Parathyroid adenoma (tissue), 2 donors: ENCODE measurements at regions not wholly inside any gene's neighbourhood (a gene's known extent, or its start where the extent isn't known, plus 50 kb on each side); places are given as distances from the start of the nearest gene placed in this dataset.

ENCODE experiments used
- H2AFZ ChIP-seq: fragments of 300-600 bp; sonication (generic); one replicate; pipeline ENCODE4 v1.7.0; 2017; ENCODE audit warnings: antibody characterized with exemption, mild to moderate bottlenecking
- H3K27ac ChIP-seq: fragments of 300-600 bp; sonication (generic); one replicate; pipeline ENCODE4 v1.7.0; 2017
- H3K27me3 ChIP-seq: fragments of 300-600 bp; sonication (generic); one replicate; pipeline ENCODE4 v1.7.0; 2017; ENCODE audit warnings: low read length; ENCODE audit not compliant: control insufficient read depth, insufficient read depth
- H3K36me3 ChIP-seq: fragments of 300-600 bp; sonication (generic); one replicate; pipeline ENCODE4 v1.7.0; 2017; ENCODE audit warnings: low read length; ENCODE audit not compliant: control insufficient read depth, insufficient read depth
- H3K4me1 ChIP-seq: fragments of 300-600 bp; sonication (generic); one replicate; pipeline ENCODE4 v1.7.0; 2017; ENCODE audit warnings: control low read depth
- H3K4me2 ChIP-seq: fragments of 300-600 bp; sonication (generic); one replicate; pipeline ENCODE4 v1.7.0; 2017; ENCODE audit warnings: low read length
- H3K4me3 ChIP-seq: fragments of 300-600 bp; sonication (generic); one replicate; pipeline ENCODE4 v1.7.0; 2017; ENCODE audit warnings: low read depth, low read length
- H3K79me2 ChIP-seq: fragments of 300-600 bp; sonication (generic); one replicate; pipeline ENCODE4 v1.7.0; 2017; ENCODE audit warnings: control low read depth
- H3K9ac ChIP-seq: fragments of 300-600 bp; sonication (generic); one replicate; pipeline ENCODE4 v1.7.0; 2017; ENCODE audit warnings: mild to moderate bottlenecking
- H3K9me3 ChIP-seq: fragments of 300-600 bp; sonication (generic); one replicate; pipeline ENCODE4 v1.7.0; 2017; ENCODE audit warnings: low read length; ENCODE audit not compliant: control insufficient read depth
- CTCF ChIP-seq: fragments of 300-600 bp; sonication (generic); IDR thresholded peaks from one replicate; pipeline ENCODE4 v1.7.0; 2017; ENCODE audit warnings: antibody characterized with exemption, mild to moderate bottlenecking
- donor health status: primary hyperparathyroidism.

DNA sequence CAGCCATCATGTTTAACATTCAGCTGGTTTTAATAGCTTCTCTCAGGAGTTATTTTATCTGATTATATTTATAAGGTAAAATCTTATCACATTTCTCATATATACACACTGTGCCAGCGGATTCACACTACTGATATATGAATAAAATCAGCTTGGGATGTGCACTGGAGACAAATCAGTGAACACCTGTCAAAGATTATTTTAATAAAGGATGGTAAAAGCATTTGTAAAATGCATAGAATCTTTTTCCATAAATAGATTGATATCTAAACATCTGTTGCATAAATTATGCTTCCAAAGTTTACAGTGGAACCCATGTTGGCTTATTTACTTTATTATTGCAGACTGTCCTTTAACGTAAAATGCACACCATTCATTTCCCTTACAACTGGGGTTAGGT is 1125.8 kb upstream of the CNTN5 start:
- H2AFZ ChIP-seq, result no peak overlapping the region
- no peak overlapping the region for H3K4me3 ChIP-seq
- H3K9me3 ChIP-seq, result no peaks in the 10 kb centered on the region
- H3K4me1 ChIP-seq, result no peaks in the 10 kb centered on the region
- no peak overlapping the region for H3K4me2 ChIP-seq
- no peaks in the 10 kb centered on the region for H3K36me3 ChIP-seq
- no peak overlapping the region for H3K9ac ChIP-seq
- no peak overlapping the region for H3K27ac ChIP-seq
- no peaks in the 10 kb centered on the region for H3K27me3 ChIP-seq
- H3K79me2 ChIP-seq, result no peaks in the 10 kb centered on the region
- TF ChIP-seq CTCF, result no peak

GRCh38 chr11:97895572-97895971 is 1125.2 kb upstream of the CNTN5 start:
- H3K4me3 ChIP-seq, result no peak overlapping the region
- TF ChIP-seq CTCF, result no peak
- H3K27ac ChIP-seq, result no peak overlapping the region
- no peaks in the 10 kb centered on the region for H3K4me1 ChIP-seq
- no peaks in the 10 kb centered on the region for H3K9me3 ChIP-seq
- no peak overlapping the region for H3K9ac ChIP-seq
- no peaks in the 10 kb centered on the region for H3K36me3 ChIP-seq
- no peaks in the 10 kb centered on the region for H3K79me2 ChIP-seq
- H2AFZ ChIP-seq, result no peak overlapping the region
- H3K27me3 ChIP-seq, result no peaks in the 10 kb centered on the region
- no peak overlapping the region for H3K4me2 ChIP-seq

DNA sequence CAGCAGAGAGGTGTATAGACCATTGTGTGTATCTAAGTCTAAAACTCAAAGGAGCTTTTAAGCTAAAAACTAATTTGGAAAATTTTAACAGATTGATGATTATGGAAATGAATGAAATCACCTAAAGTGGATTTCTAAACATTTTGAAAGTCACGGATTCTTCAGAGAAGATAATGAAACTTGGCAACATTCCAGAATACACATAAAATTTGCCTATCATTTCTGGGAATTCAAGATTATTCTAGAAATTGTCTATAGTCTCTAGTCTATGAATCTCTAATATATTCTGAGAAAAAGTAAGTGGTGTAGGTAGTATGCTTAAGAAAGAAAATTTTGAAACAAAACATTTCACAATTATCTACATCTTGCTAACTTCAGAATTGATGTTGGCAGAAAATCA is 1117.9 kb upstream of the CNTN5 start:
- Histone ChIP-seq H3K27me3 (no peaks in the 10 kb centered on the region), H3K4me3 (no peak overlapping the region), H3K36me3 (no peaks in the 10 kb centered on the region), H3K79me2 (no peaks in the 10 kb centered on the region), H3K4me1 (no peaks in the 10 kb centered on the region), H3K4me2 (no peak overlapping the region), H3K9ac (no peak overlapping the region), H3K9me3 (no peaks in the 10 kb centered on the region), H3K27ac (no peak overlapping the region), H2AFZ (no peak overlapping the region)
- TF ChIP-seq CTCF, result no peak

GRCh38 chr11:97905101-97905500 is 1115.6 kb upstream of the CNTN5 start:
- H3K4me3 ChIP-seq, result no peak overlapping the region
- no peaks in the 10 kb centered on the region for H3K36me3 ChIP-seq
- H2AFZ ChIP-seq, result no peak overlapping the region
- H3K9ac ChIP-seq, result no peak overlapping the region
- H3K4me2 ChIP-seq, result no peak overlapping the region
- H3K79me2 ChIP-seq, result no peaks in the 10 kb centered on the region
- H3K4me1 ChIP-seq, result no peaks in the 10 kb centered on the region
- H3K27ac ChIP-seq, result no peak overlapping the region
- TF ChIP-seq CTCF, result no peak
- no peaks in the 10 kb centered on the region for H3K9me3 ChIP-seq
- no peaks in the 10 kb centered on the region for H3K27me3 ChIP-seq

DNA sequence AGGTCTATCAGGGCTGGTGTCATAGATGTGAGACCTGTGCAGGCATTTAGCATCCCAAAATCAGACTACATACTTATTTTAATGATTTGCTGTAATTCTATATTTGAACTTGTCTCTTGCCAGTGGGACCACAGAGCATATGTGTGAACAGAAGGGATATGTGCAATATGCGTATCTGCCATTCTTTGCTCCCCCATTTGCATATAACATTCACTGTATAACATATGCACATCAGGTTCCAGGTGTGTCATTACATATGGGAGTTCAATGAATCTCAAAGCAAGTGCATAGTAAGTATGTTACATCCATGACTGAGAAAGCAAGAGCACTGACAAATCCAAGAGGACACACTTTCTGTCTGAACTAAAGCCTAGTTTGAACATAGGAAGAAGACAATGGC is 1115.1 kb upstream of the CNTN5 start:
- no peaks in the 10 kb centered on the region for H3K4me1 ChIP-seq
- no peak overlapping the region for H2AFZ ChIP-seq
- H3K4me2 ChIP-seq, result no peak overlapping the region
- no peaks in the 10 kb centered on the region for H3K79me2 ChIP-seq
- TF ChIP-seq CTCF, result no peak
- no peaks in the 10 kb centered on the region for H3K9me3 ChIP-seq
- no peak overlapping the region for H3K27ac ChIP-seq
- H3K27me3 ChIP-seq, result no peaks in the 10 kb centered on the region
- no peak overlapping the region for H3K4me3 ChIP-seq
- H3K9ac ChIP-seq, result no peak overlapping the region
- H3K36me3 ChIP-seq, result no peaks in the 10 kb centered on the region
